HepG2 (cell line): ENCODE measurements at regions not wholly inside any gene's neighbourhood (a gene's known extent, or its start where the extent isn't known, plus 50 kb on each side); places are given as distances from the start of the nearest gene placed in this dataset.

Experiments used
- CCAR2 ChIP-seq: fragments of 200-400 bp; formaldehyde crosslinking; optimal IDR thresholded peaks from 2 replicates; pipeline ENCODE3; 2018; ENCODE audit warnings: low read depth, mild to moderate bottlenecking, low read length, moderate library complexity
- FOXP1 ChIP-seq, 2 experiments: fragments of 450-650 bp in 1 of 2; IDR thresholded peaks; 2 replicates each; pipeline ENCODE4 v1.6.1; 2017 to 2018; ENCODE audit warnings: antibody characterized with exemption in 1 of 2
- JUND ChIP-seq: sonication (generic); formaldehyde crosslinking; IDR thresholded peaks from 2 replicates; pipeline ENCODE4 v1.8.0; 2022; ENCODE audit warnings: mild to moderate bottlenecking, missing genetic modification reagents
- NFATC3 ChIP-seq: sonication (generic); formaldehyde crosslinking; IDR thresholded peaks from 2 replicates; pipeline ENCODE4 v1.5.1; 2020; ENCODE audit warnings: mild to moderate bottlenecking, missing genetic modification reagents
- NR1H2 ChIP-seq: sonication (generic); formaldehyde crosslinking; IDR thresholded peaks from 2 replicates; pipeline ENCODE4 v1.8.1; 2022; ENCODE audit warnings: low read depth, missing genetic modification reagents, borderline replicate concordance
- POLR2AphosphoS5 ChIP-seq: IDR thresholded peaks from 2 replicates; pipeline ENCODE4 v1.6.1; 2012; ENCODE audit warnings: low read depth, low read length
- PRDM10 ChIP-seq: sonication (generic); formaldehyde crosslinking; IDR thresholded peaks from 2 replicates; pipeline ENCODE4 v1.4.0; 2020; ENCODE audit warnings: low read depth, missing genetic modification reagents
- SMARCE1 ChIP-seq: fragments of 450-650 bp; IDR thresholded peaks from 2 replicates; pipeline ENCODE4 v1.6.1; 2017; ENCODE audit warnings: borderline replicate concordance
- TCF7L2 ChIP-seq: IDR thresholded peaks from 2 replicates; pipeline ENCODE4 v1.6.1; 2011; ENCODE audit warnings: mild to moderate bottlenecking, low read depth, low read length, moderate library complexity
- ZNF138 ChIP-seq: sonication (generic); formaldehyde crosslinking; IDR thresholded peaks from 2 replicates; pipeline ENCODE4 v1.5.0; 2020; ENCODE audit warnings: mild to moderate bottlenecking, low read depth, missing genetic modification reagents
- ZNF768 ChIP-seq: sonication (generic); formaldehyde crosslinking; IDR thresholded peaks from 2 replicates; pipeline ENCODE4 v1.4.0; 2020; ENCODE audit warnings: missing genetic modification reagents
- ZNF773 ChIP-seq: sonication (generic); formaldehyde crosslinking; IDR thresholded peaks from 2 replicates; pipeline ENCODE4 v1.4.0; 2020; ENCODE audit warnings: missing genetic modification reagents, borderline replicate concordance
- TF ChIP-seq, protein P1 (sequence below): IDR thresholded peaks from 2 replicates; pipeline ENCODE4 v1.6.1; 2012; ENCODE audit warnings: inconsistent platforms

DNA sequence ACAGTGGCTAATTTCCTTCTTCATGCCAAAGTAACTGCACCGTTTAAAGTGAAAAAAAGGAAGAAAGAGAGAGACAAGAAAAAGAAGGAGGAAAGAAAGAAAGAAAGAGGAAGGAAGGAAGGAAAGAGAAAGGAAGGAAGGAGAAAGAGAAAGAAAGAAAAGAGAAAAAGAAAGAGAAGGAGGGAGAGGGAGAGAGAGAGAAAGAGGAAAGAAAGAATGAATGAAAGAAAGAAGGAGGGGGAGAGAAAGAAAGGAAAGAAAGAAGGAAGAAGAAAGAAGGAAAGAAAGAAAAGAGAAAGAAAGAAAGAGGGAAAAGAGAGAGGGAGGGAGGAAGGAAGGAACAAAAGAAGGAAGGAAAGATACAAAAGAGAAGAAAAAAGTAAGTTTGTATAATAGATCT lies 100.6 kb downstream of the GTPBP8 start:
- TF ChIP-seq ZNF138 (CRISPR knock-in tag) = no peak
- no peak for TF ChIP-seq POLR2AphosphoS5
- TF ChIP-seq PRDM10 (CRISPR knock-in tag) = no peak
- TF ChIP-seq TCF7L2 = no peak
- TF ChIP-seq ZNF773 = no peak
- TF ChIP-seq, protein P1, sequence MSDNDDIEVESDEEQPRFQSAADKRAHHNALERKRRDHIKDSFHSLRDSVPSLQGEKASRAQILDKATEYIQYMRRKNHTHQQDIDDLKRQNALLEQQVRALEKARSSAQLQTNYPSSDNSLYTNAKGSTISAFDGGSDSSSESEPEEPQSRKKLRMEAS = no peak
- no peak for TF ChIP-seq NR1H2 (CRISPR knock-in tag)
- TF ChIP-seq SMARCE1 = no peak
- no peak for TF ChIP-seq JUND (CRISPR knock-in tag)
- TF ChIP-seq CCAR2 = no peak
- no peak for TF ChIP-seq ZNF768 (CRISPR knock-in tag)
- no peak for TF ChIP-seq FOXP1 (IDR thresholded peaks at IDR 0.05)
- TF ChIP-seq FOXP1 (CRISPR knock-in tag; IDR thresholded peaks at IDR 0.05) = no peak
- no peak for TF ChIP-seq NFATC3
